HG02884 (cell line): ENCODE measurements at regions not wholly inside any gene's neighbourhood (a gene's known extent, or its start where the extent isn't known, plus 50 kb on each side); places are given as distances from the start of the nearest gene placed in this dataset.
"Not testable (repeated sequence)": the region's sequence is repeated elsewhere in the genome, so short reads cannot be mapped to it uniquely, and the experiment has no call there.

ENCODE experiments used
- ATAC-seq: cut with Tn5 transposase; IDR thresholded peaks from one replicate; pipeline ENCODE4 v1.9.1; 2021; ENCODE audit warnings: mild to moderate bottlenecking, moderate library complexity; ENCODE audit not compliant: unreplicated experiment

- no peak for ATAC-seq
Measured at GRCh38 chr6:165012183-165012582, 297.2 kb downstream of the C6orf118 start.

GRCh38 chr6:165010556-165011535 is 298.6 kb downstream of the C6orf118 start:
- no peak for ATAC-seq

- ATAC-seq = no peak
Measured at GRCh38 chr6:165008971-165009370, 300.4 kb downstream of the C6orf118 start.

- ATAC-seq = no peak
Measured at GRCh38 chr6:165002866-165003265, 306.5 kb downstream of the C6orf118 start.

- no peak for ATAC-seq
Measured at GRCh38 chr6:165002358-165002757, 307.0 kb downstream of the C6orf118 start.

- no peak for ATAC-seq
Measured at GRCh38 chr6:165001502-165002157, 307.8 kb downstream of the C6orf118 start.

GRCh38 chr6:164998297-164998696 is 311.1 kb downstream of the C6orf118 start:
- no peak for ATAC-seq

GRCh38 chr6:164996838-164997237 is 312.6 kb downstream of the C6orf118 start:
- no peak for ATAC-seq

GRCh38 chr6:164991573-164991972 is 317.8 kb downstream of the C6orf118 start:
- ATAC-seq = no peak

- no peak for ATAC-seq
Measured at GRCh38 chr6:164990901-164991300, 318.5 kb downstream of the C6orf118 start.

GRCh38 chr6:164982389-164982788 is 327.0 kb downstream of the C6orf118 start:
- no peak for ATAC-seq

GRCh38 chr6:164967102-164967501 is 342.3 kb downstream of the C6orf118 start:
- ATAC-seq = no peak

GRCh38 chr6:164962805-164963204 is 346.6 kb downstream of the C6orf118 start:
- ATAC-seq = no peak

- no peak for ATAC-seq
Measured at GRCh38 chr6:164947164-164947563, 362.2 kb downstream of the C6orf118 start.

- ATAC-seq = no peak
Measured at GRCh38 chr6:164942271-164942670, 367.1 kb downstream of the C6orf118 start.

- ATAC-seq = not testable (repeated sequence)
Measured at GRCh38 chr6:164933238-164933794, 376.1 kb downstream of the C6orf118 start.

- ATAC-seq = no peak
Measured at GRCh38 chr6:164929408-164929977, 379.9 kb downstream of the C6orf118 start.

- no peak for ATAC-seq
Measured at GRCh38 chr6:164928728-164929407, 380.5 kb downstream of the C6orf118 start.

- ATAC-seq = no peak
Measured at GRCh38 chr6:164928057-164928727, 381.2 kb downstream of the C6orf118 start.
